ENCODE measurements at regions not wholly inside any gene's neighbourhood (a gene's known extent, or its start where the extent isn't known, plus 50 kb on each side); places are given as distances from the start of the nearest gene placed in this dataset.

DNA sequence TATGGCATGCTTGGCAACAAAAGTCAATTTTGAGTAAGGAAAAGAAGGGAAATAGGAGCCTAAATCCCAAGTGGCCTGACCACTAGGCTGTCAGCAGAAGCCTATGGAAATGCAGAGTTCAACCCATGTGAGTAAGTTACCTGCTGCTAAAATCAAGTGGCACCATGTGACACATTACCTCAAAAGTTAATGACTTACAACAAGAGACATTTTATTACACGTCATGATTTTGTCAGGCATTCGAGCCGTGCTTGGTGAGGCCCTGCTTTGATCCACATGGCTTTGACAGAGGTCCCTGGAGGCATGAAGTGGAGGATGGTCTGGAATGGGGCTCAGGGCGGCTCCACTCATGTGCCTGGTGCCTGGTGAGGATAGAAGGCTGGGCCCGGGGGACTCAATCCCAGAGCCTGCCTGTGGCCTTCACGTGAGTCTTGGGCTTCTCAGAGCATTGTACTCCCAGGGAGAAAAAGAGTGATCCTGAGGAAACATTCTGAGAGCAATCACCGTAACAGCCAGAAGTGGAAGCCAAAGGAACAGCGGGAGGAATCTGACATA is 339.1 kb upstream of the B3GAT1 start:
- H3K4me1 Mint-ChIP-seq (ENCODE audit: low read depth in 2 of 2): no peaks in the 10 kb centered on the region

DNA sequence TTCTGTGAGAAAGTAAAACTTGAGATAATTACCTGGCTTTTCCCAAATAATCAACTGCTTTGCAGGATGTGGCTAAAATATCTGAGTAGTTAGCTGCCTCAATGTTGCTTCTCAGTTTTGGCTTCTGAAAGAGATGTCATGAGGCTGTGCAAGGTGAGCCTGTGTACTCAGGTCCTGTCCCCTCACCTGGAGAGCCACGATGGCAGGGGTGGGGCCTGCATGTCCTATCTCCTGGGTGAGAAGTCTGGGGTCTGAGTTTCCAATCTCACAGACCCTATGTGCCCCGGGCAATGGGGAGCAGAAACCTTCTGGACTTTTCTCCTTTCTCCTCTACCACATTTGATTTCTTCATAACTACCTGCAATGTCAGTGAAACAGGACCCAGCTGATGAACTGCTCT is 338.6 kb upstream of the B3GAT1 start:
- H3K4me1 Mint-ChIP-seq (ENCODE audit: low read depth in 2 of 2): no peaks in the 10 kb centered on the region
- no peaks in the 10 kb centered on the region for H3K9me3 Mint-ChIP-seq
- no peaks in the 10 kb centered on the region for H3K36me3 Mint-ChIP-seq
- H3K4me3 Mint-ChIP-seq: no peak overlapping the region
- peaks cover 24 to 34% of the 10 kb centered on the region in 2 donors for H3K27me3 Mint-ChIP-seq
- DNase-seq (ENCODE audit: low spot score) (no peak), ATAC-seq (no peak)
- H3K27ac Mint-ChIP-seq: no peak overlapping the region

More for the DNA sequence above, 339.1 kb upstream of the B3GAT1 start:
- DNase-seq (ENCODE audit: low spot score) (no peak), ATAC-seq (no peak)
- no peak overlapping the region for H3K27ac Mint-ChIP-seq
- H3K27me3 Mint-ChIP-seq: peaks cover 23 to 32% of the 10 kb centered on the region in 2 donors
- H3K36me3 Mint-ChIP-seq: no peaks in the 10 kb centered on the region
- H3K4me3 Mint-ChIP-seq: no peak overlapping the region
- no peaks in the 10 kb centered on the region for H3K9me3 Mint-ChIP-seq

DNA sequence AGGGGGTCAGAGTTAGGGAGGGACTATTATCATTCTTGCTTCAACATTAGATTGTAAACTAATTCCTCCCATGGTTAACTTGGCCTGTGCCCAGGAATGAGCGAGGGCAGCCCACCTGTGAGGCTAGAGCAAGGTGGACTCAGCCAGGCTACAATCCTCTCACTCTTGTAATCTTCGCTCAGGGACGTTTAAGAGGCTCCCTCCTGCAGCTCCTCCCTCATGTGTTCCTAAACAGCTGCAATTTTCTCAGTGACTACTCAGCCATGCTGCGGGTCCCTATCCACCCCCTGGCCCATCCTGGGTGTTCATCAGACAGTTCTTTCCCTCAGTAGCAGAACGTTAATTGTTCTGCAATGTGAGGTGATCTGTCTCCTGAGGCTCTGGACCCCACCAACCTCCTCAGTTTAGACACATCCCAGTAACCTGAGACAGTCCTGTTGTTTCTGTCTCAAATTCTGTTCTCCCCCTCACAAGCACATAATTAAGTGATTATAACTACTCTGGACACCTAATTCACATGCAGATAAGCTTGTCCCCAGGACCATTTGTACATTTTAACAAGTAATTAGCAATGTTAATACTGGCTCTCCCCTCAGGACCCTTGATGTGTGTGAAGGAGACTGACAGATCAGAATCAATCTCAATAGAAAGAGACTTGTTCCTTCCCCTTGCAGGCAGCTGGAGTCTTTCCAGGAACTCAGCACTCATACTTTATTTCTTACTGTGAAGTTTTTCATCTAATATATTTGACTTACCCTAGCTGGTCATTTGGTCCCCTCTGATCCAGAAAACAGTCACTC is 337.2 kb upstream of the B3GAT1 start:
- ATAC-seq (no peak), DNase-seq (ENCODE audit: low spot score) (no peak)
- Mint-ChIP-seq H3K4me1 (ENCODE audit: low read depth in 2 of 2) (no peaks in the 10 kb centered on the region), H3K4me3 (no peak overlapping the region), H3K27ac (no peak overlapping the region), H3K36me3 (no peaks in the 10 kb centered on the region), H3K9me3 (no peaks in the 10 kb centered on the region), H3K27me3 (peaks cover 31 to 39% of the 10 kb centered on the region in 2 donors)

DNA sequence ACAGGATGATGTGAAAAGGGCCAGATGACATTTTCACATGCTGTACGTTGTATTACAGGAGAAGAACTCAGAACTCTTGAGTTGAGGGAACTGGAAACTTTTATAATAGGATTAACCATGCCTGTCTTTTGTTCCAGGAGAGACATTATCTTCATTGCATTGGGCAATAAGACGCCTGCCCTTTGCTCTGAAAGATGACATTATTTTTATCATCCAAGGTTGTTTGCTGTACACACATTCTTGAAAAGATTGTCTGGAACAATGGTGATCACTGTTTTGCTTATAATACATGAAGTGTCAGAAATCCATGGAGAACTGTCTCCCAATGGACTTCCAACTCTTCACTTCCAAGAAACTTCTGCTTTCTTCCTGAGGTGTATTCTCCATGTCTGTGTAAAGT is 334.6 kb upstream of the B3GAT1 start:
- DNase-seq (ENCODE audit: low spot score) (no peak), ATAC-seq (no peak)
- Mint-ChIP-seq H3K27ac (no peak overlapping the region), H3K4me3 (no peak overlapping the region), H3K4me1 (ENCODE audit: low read depth in 2 of 2) (peaks cover 0 to 6% of the 10 kb centered on the region in 2 donors), H3K27me3 (peaks cover 27 to 36% of the 10 kb centered on the region in 2 donors), H3K36me3 (no peaks in the 10 kb centered on the region), H3K9me3 (no peaks in the 10 kb centered on the region)

DNA sequence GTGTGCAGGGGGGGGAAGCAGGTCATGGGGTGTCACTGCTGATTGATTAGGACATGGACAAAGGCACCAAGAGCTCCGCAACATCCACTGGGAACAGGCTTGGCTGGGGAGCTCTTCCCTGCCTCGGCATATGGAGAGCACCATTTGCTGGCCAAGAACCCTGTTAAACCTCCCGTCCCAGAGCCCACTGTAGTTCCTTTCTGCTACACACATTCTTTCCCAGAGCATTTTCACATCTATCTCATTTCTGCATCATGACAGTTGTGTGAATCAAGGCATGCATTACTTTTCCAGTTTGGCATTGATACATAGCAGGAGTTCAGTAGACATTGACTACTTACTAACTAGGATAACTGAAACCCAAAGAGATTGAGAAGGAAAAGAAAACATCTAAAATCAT is 333.4 kb upstream of the B3GAT1 start:
- DNase-seq (ENCODE audit: low spot score): no peak
- H3K4me3 Mint-ChIP-seq: no peak overlapping the region

DNA sequence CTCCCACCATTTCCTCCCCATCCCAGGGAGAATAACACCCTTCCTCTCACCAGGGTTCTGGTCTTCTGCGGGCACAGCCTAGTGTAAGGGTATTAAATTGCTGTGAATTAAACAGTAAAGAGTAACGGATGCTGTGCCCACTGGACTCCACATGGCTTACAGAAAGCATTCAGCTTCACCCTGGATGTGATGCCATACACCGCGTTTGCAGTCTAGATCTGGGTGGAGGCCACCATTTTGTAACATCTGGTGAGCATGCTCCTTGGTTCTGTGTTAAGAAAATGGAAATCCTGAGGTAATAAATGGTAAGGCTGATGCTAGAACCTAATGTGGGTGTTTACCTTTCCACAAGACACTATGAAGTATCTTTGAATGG is 331.8 kb upstream of the B3GAT1 start:
- ATAC-seq (no peak), DNase-seq (ENCODE audit: low spot score) (no peak)
- Mint-ChIP-seq H3K9me3 (no peaks in the 10 kb centered on the region), H3K4me3 (no peak overlapping the region), H3K36me3 (no peaks in the 10 kb centered on the region), H3K4me1 (ENCODE audit: low read depth in 2 of 2) (peaks cover 0 to 6% of the 10 kb centered on the region in 2 donors), H3K27me3 (peaks cover 22 to 28% of the 10 kb centered on the region in 2 donors), H3K27ac (no peak overlapping the region)

More for the DNA sequence above, 333.4 kb upstream of the B3GAT1 start:
- H3K4me1 Mint-ChIP-seq (ENCODE audit: low read depth in 2 of 2): peaks cover 0 to 6% of the 10 kb centered on the region in 2 donors
- H3K27ac Mint-ChIP-seq: no peak overlapping the region
- H3K9me3 Mint-ChIP-seq: no peaks in the 10 kb centered on the region
- H3K36me3 Mint-ChIP-seq: no peaks in the 10 kb centered on the region
- no peak for ATAC-seq
- peaks cover 27 to 36% of the 10 kb centered on the region in 2 donors for H3K27me3 Mint-ChIP-seq

DNA sequence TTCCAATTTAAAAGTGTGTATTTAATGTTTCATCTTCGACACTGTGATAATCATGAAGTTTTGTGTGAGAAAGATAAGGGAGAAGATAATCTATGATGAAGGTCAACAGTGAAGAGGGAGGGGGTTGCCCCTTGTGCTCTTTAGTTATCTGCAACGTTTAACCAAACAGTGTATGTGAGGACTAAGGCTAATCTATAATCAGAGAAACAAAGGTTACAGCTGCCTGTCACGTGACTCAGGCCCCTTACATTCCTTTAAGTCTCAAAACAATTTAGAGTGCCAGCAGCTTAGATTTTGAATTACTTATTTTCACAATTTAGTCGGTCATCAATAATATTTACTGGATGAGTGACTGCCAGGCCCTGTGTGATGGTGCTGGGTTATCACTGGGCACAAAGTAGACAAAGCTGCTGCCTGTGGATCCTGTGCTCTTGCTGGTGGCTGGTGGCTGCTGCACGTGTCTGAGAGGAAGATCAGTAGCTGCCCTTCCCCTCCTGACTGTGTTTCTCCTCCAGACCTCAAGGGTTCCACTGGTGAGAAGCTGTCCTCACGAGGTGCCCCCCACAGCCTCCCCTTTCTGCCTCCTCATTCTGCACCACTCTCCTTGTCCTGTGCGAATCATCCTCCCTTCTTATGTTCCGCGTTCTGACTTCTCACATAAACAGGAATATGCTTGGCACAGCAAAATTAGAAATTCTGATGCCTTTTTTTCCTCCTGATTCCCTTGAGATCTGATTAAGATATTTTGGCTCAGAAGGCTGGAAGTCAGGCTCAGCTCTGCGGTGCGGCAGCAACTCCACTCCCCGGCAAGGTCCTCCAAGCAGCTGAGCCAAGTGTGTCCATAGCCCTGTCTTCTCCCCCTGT is 331.1 kb upstream of the B3GAT1 start:
- Mint-ChIP-seq H3K27ac (no peak overlapping the region), H3K36me3 (no peaks in the 10 kb centered on the region), H3K27me3 (peaks cover 18 to 28% of the 10 kb centered on the region in 2 donors), H3K4me3 (no peak overlapping the region), H3K9me3 (no peaks in the 10 kb centered on the region), H3K4me1 (ENCODE audit: low read depth in 2 of 2) (peaks cover 0 to 6% of the 10 kb centered on the region in 2 donors)
- DNase-seq (ENCODE audit: low spot score) (no peak), ATAC-seq (no peak)

DNA sequence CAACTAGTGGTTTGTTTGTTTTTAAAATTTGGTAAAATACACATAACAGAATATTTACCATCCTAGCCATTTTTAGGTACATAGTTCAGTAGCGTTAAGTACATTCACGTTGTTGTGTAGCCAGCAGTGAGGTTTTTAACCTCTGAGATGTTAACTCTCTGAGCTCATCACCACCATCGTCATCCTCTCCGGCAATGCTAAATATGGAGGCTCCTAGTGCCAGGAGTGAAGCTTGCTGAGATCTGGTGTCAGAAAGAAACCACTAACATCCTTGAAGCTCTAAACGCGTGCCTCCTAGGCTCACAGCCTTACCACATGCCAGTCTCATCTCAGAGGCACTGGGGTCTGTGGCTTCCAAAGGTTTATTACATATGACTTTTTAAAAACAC is 330.2 kb upstream of the B3GAT1 start:
- DNase-seq (ENCODE audit: low spot score) (no peak), ATAC-seq (peak in 1 of 2 donors; percentile 66)
- no peak overlapping the region for H3K4me3 Mint-ChIP-seq
- H3K4me1 Mint-ChIP-seq (ENCODE audit: low read depth in 2 of 2): peaks cover 0 to 6% of the 10 kb centered on the region in 2 donors
- H3K9me3 Mint-ChIP-seq: no peaks in the 10 kb centered on the region
- H3K27me3 Mint-ChIP-seq: peaks cover 17 to 28% of the 10 kb centered on the region in 2 donors
- no peak overlapping the region for H3K27ac Mint-ChIP-seq
- no peaks in the 10 kb centered on the region for H3K36me3 Mint-ChIP-seq

DNA sequence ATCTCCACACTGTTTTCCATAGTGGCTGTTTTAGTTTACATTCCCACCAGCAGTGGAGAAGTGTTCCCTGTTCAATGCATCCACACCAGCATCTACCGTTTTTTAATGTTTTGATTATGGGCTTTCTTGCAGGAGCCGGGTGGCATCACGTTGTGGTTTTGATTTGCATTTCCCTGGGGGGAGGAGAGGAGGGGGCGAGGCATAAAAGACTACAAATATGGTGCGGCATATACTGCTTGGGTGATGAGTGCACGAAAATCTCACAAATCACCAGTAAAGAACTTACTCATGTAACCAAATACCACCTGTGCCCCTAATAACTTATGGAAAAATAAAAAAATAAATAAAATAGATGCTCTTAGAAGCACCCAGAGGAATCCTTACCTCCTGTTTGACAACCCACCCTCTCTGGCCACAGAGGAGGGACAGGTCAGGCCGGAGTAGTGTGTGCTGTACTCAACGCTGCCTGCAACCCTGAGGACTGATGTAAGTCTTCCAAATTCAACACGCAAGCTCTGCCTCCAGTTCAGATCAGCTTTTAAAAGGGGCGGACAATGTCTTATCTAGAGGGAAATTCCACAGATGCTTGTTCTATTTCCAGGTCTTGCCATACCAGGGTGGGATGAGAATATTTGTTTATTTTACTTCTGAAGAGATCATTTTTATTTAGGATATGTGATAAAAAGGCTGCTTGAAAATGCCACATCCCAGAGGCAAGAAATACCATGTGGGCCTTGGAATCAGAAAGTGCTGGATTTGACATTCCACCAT is 329.6 kb upstream of the B3GAT1 start:
- peaks cover 0 to 6% of the 10 kb centered on the region in 2 donors for H3K4me1 Mint-ChIP-seq (ENCODE audit: low read depth in 2 of 2)
- no peaks in the 10 kb centered on the region for H3K9me3 Mint-ChIP-seq
- no peak overlapping the region for H3K4me3 Mint-ChIP-seq
- no peaks in the 10 kb centered on the region for H3K36me3 Mint-ChIP-seq
- no peak for ATAC-seq
- H3K27ac Mint-ChIP-seq: no peak overlapping the region
- H3K27me3 Mint-ChIP-seq: peaks cover 12 to 27% of the 10 kb centered on the region in 2 donors
- DNase-seq (ENCODE audit: low spot score): no peak

DNA sequence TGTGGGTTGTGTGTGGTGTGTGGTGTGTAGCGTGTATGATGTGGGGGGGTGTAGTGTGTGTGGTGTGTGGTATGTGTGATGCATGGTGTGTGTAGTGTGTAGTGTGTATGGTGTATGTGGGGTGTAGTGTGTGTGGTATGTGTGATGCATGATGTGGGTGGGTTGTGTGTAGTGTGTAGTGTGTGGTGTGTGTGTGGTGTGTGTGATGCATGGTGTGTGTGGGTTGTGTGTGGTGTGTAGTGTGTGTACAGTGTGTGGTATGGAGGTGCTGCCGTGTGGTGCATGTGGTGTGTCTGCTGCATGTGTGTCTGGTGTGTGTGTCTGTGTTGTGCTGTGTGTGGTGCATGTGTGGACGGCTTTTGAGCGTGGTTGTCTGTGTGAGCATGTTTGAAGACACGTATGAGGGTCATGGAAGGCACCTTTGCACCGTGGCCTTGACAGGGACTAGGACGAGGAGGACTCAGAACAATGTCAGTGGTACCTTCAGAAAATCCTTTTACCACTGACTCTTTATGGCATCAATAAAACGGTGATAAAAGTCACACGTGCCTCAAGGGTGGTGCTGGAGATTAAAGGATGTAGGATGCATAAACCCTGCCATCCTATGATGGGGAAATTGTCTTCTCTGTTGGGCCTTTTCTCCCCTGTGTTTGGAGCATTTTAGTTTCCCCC is 328.7 kb upstream of the B3GAT1 start:
- H3K27ac Mint-ChIP-seq: no peak overlapping the region
- DNase-seq (ENCODE audit: low spot score) (no peak), ATAC-seq (no peak)
- H3K36me3 Mint-ChIP-seq: no peaks in the 10 kb centered on the region
- peaks cover 9 to 18% of the 10 kb centered on the region in 2 donors for H3K27me3 Mint-ChIP-seq
- peaks cover 0 to 6% of the 10 kb centered on the region in 2 donors for H3K4me1 Mint-ChIP-seq (ENCODE audit: low read depth in 2 of 2)
- H3K9me3 Mint-ChIP-seq: no peaks in the 10 kb centered on the region
- H3K4me3 Mint-ChIP-seq: no peak overlapping the region

DNA sequence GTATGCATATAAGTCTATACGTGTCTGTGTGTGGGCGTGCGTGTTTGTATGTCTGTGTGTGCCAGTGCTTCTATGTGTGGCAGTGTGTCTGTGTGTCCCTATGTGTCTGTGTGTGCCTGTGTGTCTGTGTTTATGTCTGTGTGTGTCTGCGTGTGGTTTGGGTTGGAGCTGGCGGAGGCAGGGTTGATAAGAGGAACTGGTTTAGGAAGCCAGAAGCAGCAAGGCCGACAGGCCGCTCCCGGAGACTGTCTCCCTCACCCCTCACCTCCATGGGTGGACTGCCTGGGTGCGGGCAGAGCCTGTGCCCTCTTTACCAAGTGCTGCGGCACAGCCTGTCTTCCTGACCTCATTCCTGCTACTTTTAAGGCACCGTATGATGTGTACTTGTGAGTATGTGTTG is 327.1 kb upstream of the B3GAT1 start:
- no peaks in the 10 kb centered on the region for H3K36me3 Mint-ChIP-seq
- peaks cover 0 to 6% of the 10 kb centered on the region in 2 donors for H3K4me1 Mint-ChIP-seq (ENCODE audit: low read depth in 2 of 2)
- no peak overlapping the region for H3K27ac Mint-ChIP-seq
- ATAC-seq (no peak), DNase-seq (ENCODE audit: low spot score) (no peak)
- H3K9me3 Mint-ChIP-seq: no peaks in the 10 kb centered on the region
- H3K27me3 Mint-ChIP-seq: peaks cover 4 to 8% of the 10 kb centered on the region in 2 donors
- no peak overlapping the region for H3K4me3 Mint-ChIP-seq

DNA sequence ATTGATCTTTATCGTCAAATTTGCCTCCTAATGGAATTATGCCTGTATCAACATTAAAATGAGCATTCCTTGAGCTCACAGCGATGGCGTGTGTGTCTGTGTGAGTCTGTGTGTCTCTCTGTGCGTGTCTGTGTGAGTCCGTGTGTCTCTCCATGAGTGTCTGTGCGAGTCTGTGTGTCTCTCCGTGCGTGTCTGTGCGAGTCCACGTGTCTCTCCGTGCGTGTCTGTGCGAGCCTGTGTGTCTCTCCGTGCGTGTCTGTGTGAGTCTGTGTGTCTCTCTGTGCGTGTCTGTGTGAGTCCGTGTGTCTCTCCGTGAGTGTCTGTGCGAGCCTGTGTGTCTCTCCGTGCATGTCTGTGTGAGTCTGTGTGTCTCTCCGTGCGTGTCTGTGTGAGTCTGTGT is 326.5 kb upstream of the B3GAT1 start:
- ATAC-seq (no peak), DNase-seq (ENCODE audit: low spot score) (no peak)
- H3K9me3 Mint-ChIP-seq: no peaks in the 10 kb centered on the region
- peaks cover 0 to 6% of the 10 kb centered on the region in 2 donors for H3K4me1 Mint-ChIP-seq (ENCODE audit: low read depth in 2 of 2)
- H3K27me3 Mint-ChIP-seq: peaks cover 5 to 6% of the 10 kb centered on the region in 2 donors
- H3K36me3 Mint-ChIP-seq: no peaks in the 10 kb centered on the region
- H3K27ac Mint-ChIP-seq: no peak overlapping the region
- no peak overlapping the region for H3K4me3 Mint-ChIP-seq

Data from natural killer cell treated with Interleukin-12 subunit alpha and Interleukin-12 subunit beta and Interleukin-15 and Interleukin-18, amount 100 ng/mL, for 72 hours (primary cell).